Fibroblast of skin of left quadriceps (primary cell): ENCODE measurements at regions not wholly inside any gene's neighbourhood (a gene's known extent, or its start where the extent isn't known, plus 50 kb on each side); places are given as distances from the start of the nearest gene placed in this dataset.
"Not testable (repeated sequence)": the region's sequence is repeated elsewhere in the genome, so short reads cannot be mapped to it uniquely, and the experiment has no call there.

Experiments used
- DNase-seq, 2 experiments: peaks; one replicate each; pipeline ENCODE4 v3.0.0-alpha.2; 2013; ENCODE audit warnings: low read depth in 2 of 2

DNA sequence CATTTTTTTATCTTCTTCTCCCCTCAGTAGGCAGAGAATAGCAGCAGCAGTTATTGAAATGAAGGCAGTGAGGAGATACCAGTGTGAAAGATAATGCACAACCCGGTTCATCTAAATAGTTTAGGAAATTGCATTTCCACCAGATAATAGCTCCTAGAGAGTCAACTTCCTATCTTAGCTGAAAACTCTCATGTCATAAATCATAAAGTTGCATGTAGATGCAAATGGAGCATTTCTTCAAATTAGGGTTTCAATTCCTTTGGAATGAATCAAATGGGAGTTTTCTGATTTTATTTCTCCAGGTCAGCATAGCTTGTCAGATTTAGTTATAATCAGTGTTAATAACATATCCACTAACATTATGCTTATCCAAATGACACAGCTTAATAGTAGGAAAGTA lies 335.3 kb downstream of the CNTNAP4 start:
- DNase-seq, result no peak

DNA sequence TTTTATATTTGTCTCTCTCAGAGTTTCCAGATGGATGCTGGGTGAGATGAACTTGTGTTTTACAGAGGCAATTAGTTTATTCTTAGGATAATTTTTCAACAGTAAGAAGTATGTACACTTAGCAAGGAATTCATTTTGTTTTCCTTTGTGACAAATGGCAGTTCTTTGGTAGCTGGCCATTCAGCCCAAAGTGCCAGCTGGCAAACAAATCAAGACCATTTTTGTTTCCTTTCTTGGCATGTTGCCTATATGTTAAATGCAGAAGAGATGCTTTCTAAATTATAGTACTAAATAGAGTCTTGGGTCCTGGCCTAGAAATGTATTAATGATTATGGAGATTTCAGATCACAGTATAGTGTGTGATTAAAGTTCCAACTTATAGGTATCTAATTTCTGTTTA lies 337.1 kb downstream of the CNTNAP4 start:
- no peak for DNase-seq

DNA sequence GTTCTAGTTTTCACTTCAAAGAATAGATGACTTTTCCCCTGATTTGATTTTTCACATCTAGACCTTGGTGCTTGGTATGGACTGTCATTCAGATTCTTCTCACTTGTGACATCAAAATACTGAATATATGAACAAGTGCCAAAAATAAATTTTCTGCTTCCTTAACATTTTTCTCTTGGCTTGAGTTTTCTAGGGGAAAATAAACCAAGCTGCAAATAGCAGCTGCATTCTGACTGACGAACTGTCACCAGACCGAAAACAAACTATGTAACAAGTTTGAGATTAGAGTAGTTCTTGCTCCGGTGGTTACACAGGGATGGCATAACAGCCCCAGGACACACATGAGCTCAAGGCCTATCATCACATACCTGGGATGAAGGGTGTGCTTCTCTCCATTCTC lies 345.7 kb downstream of the CNTNAP4 start:
- no peak for DNase-seq

DNA sequence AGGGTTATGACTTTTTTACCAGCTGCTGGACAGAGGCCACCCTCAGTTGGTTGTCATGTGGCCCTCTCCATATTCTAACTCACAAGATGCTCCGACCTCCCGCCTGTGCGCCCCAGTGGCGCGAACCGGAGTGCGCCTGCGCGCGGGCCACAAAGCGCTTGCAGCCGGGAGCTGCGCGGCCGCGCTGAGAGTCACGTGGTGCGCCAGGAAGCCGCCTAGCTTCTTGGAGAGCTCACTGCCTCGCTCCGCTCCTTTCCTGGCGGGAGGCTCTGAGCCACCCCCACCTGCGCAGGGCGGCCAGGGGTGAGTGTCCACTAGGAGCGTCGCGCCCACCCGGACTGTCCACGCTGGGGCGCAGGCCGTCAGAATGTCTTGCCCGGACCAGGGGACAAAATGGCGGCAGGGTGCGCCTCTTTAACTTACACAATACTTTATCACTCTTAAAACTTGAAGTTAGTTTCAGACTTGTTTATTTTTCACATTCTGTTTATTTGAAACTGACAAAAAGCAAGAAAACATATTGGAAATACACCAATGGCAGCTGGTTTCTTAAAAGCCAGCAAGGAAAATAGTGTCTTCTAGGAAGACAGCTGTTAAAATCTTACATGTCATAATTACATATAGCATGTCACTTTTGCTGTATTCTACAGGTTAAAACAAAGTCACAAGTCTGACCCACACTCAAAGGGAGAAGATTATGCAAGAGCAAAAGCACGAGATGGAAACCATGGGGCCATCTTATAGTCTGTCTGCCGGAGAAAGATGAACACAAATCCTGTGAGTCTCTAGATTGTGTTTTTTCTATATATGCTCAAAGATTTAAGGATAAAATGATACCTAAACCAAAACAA lies 357.9 kb downstream of the CNTNAP4 start:
- no peak for DNase-seq

DNA sequence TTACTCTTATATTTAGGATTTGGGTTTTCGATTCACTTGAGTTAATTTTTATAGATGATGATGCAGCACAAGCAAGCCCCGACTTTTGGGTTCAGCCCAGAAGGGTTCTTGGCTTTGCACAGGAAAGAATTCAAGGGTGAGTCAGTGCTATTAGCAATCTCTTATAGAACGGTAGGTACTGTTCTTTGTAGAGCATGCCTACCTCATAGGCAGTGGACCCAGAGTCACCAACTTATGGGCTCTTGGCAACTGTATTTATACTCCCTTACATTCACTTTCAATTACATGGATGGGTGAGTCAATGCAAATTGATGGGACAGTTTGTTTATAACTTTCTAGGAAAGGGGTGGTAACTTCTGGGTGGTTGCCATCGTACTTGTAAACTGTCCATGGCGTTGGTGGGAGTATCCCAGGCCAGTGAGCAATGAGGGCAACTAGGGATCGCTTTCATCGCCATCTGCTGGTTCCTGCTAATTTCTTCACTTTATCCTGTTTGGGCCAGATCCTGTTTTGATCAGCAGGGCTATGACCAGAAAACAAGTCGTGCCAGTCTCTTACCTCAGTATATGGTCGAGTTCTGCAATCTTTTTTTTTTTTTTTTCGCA lies 362.6 kb downstream of the CNTNAP4 start:
- DNase-seq, result peak; percentile 1 to 6

DNA sequence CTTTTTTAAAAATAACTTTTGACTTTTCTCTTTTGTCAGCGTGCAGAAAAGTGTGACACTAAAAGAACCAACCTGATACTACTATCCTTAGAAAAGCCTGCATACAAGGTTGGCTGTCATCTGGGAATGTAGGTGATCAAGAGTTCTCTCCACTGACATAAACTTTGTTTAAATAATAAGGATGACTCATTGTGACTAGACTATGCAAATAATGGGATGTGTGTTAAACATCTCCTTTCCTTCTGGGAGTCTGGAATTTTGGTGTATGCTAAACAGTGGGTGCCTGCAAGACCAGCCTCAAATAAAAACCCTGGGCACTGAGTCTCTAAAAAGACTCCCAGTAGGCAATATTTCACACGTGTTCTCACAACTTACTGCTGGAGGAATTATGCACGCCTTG lies 373.4 kb downstream of the CNTNAP4 start:
- no peak for DNase-seq

DNA sequence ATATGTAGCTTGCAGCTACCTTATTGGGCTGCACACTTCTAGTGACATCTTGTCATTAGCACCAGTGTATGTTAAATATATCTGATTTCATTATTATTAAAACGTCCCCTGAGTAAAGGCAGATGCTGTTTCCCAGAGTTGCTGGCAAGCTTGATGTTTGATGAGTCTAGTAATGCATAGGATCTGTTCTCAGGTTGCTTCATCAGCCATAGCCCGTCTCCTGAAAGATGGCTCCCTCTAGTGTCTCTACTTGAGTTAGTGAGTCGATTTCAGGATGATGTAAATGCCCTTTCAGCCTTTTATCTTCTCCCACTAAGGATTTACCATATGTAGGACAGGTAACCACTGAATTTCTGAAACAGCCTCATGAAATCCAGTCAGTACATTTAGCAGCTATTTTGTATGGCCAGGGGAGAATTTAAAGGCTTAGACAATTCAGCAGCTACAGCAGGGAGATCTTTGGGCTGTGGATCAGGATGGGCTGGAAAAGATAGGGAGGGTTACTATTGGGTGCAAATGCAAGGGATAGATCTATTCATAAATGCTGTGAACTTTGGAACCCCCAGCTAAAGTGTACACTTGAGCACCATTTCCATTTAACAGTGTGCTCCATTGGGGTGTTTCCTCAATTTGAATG lies 376.3 kb downstream of the CNTNAP4 start:
- DNase-seq, result peak; percentile 18 to 32

DNA sequence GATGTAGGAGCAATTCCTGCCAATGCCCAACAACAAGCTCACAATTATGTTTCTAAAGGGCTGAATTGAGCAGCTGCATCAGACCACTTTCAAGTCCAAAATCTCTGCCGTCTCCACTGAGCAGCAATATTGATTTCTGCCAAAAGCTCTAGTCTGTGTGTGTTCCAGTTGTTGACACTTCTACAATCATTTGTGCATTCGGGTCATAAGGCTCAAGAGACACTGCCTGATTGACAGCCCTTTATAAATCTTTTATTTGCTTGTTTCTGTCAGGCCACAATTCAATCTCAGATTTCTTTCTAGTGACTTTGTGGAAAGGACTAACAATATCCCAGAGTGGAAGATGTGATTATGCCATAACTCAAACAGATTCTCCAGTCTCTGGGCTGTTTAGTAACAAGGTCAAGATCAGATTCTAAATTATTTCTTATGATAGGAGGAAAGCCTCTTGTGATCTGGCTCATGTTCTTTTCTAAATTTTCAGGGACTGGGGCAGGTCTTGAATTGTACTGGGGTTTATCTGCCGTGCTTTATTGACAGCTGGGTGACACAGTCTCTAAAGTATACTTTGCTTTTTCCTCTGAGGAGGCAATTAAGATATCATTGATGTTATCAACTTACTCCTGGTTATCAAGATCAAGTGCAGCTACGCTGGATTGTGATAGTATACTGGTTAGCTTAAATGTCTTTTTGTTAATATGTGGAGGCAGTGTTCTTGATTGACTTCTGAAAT lies 377.1 kb downstream of the CNTNAP4 start:
- DNase-seq, result no peak

DNA sequence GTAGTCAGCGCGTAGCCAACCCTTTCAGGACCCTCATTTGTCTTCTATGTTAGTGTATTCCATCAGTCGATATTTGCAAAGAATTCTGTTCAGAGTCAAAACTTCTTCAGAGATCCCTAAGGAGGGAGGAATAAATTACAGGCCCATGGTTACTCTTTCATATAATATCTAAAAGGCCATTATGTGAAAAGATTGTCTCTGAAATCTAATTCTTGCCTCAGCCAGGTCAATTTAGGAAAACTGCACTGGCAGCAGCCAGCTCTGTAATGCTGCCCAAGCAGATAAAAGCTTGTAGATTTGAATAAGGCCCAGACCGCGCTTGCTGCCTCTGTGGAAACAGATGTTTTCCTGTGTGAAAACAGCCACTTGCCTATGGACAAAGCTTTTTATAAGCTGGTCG lies 379.8 kb downstream of the CNTNAP4 start:
- no peak for DNase-seq

DNA sequence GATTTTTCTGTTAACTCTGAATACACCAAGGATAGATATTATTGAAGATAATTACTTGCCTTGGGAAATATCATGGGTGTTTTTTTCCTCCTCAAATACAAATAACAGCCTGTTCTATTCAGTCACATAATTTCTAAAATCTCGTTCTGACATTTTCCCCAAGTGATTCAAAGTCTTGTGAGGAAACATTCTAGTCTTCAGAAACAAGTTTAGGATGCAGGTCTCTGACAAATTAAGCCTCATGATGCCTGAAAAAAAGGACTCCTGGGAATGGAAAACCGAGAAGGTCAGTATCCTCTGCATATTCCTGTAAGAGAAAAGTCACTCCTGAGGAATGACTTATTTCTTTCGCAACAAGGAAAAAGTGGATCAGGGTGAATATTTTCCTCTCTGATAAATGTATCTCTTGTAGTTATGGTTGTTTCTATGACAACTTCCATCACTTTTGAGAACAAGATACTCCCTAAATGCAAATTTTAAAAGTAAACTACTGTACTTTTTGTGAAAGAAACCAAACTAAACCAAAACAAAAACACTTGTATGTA lies 384.6 kb downstream of the CNTNAP4 start:
- DNase-seq, result no peak

DNA sequence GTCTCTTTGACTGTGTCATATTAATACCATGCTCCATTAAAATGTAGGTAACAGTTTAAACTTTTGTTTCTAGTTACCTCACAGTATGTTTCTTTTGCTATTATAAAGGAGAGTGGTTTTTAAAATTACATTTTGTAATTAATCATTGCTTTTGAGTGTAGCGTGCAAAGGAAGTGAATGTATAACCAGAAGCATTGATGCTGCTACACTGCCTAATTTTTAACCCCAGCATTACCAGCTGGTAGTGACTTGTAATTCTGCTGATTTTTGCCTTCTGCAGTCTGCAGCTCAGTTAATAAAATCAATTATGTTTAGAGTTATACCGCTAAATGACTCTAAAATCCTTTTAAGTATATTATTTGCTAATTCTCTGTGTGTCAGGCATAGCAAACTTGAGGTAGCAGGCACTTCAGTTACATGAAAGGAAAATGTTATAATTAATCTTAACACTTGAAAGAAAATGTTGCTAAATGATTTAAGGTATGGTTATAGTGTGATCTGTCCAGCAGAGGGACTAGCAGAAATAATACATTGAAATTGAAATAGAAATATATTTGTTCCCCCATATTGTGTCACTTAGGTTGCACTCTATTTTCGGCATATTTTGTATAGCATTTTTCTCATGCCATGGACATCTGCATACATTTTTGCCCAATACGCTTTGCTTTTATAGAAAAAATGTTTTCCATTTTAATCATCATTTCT lies 388.5 kb downstream of the CNTNAP4 start:
- no peak for DNase-seq

DNA sequence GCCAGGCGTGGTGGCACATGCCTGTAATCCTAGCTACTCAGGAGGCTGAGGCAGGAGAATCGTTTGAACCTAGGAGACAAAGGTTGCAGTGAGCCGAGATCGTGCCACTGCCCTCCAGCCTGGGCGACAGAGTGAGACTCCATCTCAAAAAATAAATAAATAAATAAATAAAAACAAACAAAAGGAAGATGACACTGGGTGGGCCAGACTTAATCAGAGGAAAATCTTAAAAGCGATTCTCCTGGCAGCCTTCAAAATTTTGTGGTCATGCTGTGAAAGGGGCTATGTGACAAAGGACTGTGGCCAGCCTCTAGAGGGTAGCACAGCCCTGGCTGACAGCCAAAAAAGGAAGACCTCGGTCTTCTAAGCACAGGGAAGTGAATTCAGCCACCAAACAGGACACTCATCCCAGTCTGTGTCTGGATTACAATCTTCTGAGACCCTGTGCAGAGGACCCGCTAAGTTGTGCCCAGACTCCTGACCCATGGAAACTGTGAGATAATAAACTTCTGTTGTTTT lies 391.1 kb downstream of the CNTNAP4 start:
- no peak for DNase-seq

DNA sequence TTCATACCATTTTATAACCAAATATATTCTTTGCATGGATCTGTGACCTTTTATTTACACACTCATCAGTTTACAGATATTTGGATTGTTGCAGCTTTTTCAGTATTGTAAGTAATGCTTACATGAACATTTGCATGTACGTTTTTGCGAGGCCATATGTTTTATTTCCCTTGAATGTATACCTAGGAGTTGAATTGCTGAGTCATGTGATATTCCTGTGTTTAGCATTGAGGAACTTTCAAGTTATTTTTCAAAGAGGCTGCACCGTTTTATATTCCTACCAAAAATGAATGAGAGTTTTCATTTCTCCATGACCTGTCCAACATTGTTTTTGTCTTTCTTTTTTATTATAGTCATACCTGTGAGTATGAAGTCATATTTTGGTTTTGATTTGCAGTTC lies 392.1 kb downstream of the CNTNAP4 start:
- DNase-seq, result no peak

DNA sequence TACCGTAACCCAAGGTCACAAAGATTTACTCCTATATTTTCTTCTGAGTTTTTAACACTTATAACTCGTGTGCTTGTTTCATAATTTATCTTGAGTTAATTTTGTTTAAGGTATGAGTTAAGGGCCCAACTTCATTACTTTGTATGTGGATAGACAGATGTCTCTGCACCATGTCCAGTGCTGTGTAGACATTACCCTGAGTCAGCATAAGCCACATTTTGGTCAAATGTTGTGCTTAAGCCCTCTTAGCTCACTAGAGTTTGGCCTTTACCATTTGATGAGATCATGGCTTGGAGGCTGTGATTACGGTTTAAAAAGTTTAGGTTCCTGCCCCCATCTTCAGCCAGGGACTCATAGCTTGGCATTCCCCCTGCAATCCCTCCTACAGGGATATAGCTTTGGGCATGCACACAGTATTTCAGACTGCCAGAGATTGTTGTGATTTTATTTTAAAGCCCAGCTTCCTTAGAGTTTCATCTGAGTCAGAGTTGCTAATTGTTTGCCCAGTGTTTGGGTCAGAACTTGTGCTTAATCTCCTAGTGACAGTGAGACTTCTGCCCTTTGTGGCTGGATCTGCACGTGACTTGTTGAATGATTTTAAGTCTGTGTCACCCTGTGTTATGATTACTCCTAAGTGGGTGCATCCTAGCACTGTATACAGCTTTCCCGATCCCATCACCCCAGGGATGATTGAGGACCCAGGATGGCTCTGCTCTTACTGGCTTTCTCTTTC lies 393.1 kb downstream of the CNTNAP4 start:
- DNase-seq, result no peak

DNA sequence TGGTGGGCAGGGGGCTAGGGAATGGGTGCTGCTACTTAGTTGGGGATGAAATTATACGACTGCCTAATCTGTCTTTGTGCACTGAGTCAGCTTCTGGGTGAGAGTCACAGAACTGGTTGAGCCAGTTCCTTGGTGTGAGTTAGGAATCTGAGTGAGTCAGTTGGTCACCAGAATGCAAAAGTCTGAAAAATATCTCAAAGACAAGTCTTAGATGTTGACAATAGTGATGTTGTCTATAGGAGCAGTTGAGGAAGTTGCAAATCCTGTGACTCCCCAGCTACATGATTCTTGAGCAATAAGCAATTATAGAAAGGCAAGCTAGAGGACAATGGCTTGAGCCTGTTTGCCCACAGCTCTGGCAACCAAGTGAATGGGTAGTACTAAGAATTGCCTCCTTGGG lies 399.2 kb downstream of the CNTNAP4 start:
- no peak for DNase-seq

DNA sequence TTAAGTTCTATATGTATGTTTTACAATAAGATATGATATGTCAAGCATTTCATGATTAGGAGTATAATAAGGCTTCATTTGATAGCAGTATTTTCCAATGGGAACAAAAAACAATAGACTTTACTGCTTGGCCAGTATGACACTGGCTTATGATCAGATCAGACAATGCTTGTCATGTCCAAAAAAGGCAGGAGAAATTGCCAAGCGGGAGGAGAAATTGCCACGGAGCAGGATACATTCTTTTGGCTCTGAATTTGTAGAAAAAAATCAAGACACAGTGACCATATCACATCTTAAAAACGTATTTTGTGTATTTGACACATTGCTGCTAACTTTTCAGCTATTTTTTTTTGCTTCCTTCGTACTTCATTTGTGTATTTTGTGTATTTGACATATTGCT lies 404.1 kb downstream of the CNTNAP4 start:
- no peak for DNase-seq

DNA sequence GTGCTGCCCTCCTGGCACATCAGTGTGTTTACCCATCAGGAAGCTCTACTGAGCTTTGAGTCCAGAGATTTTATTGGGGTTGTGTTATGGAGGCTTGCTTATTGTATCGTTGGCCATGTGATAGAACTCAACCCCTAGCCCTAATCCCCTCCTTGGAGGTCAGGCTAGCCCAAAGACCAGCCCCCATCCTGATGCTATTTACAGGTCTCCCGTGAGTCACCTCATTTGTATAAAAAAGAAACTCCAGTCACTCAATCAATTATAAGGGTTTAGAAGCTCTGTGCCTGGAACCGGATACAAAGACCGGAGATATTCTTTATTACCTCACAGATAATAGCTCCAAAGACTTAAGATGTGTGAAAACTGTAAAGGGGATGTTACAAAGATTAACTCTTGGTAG lies 405.9 kb downstream of the CNTNAP4 start:
- no peak for DNase-seq

DNA sequence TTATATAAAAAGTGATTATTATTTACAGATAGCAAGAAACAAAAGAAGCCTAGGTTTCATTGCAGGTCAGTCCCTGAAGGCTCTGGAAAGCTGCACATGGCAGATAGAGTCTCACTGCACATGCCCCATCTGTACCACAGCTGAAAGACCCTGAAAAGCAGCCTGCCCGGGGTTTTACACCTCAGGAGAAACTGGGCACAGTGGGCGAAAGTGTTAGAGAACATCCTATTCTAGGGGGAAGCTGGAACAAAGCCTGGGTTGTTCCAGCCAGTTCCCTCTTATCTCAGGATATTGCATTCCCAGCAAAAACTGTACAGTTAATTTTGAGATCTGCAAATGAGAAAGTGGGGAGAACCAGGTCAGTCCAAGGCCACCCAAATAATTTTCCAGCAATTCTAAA lies 419.7 kb downstream of the CNTNAP4 start:
- DNase-seq, result no peak

DNA sequence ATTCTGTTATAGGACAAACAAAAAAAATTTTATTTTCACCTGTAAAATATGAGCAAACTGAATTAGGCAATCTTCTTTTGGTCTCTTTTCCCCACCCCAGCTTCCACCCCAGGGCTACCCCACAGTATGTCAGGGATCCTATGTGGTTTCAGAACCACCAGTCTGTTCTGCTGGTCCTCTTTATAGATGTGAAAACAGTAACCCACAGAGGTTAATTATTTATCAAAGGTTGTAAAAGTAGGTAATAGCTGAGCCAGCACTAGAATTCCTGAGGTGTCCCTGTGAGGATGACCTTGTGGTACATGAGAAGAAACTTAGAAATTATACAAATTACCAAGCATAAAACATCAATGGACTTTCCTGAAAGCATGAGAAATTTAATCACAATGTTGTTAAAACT lies 428.7 kb downstream of the CNTNAP4 start:
- DNase-seq, result no peak

DNA sequence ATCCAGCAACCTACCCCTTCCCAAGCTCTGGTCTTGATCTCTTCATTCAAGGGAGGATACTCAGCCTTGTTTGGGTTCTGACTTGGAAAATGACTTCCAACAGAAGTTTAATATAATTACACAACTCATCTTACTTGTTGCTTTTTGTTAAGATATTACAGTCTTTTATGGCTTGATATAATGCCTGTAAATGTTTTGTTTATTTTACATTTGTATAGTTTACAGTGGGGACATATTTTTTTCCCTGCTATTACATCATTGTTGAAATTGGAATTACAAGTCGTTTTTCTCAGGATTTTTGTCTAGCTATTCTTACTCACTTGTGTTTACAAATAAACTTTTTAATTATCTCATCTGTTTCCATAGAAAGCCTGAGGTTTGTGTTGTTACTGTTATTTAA lies 436.0 kb downstream of the CNTNAP4 start:
- no peak for DNase-seq

DNA sequence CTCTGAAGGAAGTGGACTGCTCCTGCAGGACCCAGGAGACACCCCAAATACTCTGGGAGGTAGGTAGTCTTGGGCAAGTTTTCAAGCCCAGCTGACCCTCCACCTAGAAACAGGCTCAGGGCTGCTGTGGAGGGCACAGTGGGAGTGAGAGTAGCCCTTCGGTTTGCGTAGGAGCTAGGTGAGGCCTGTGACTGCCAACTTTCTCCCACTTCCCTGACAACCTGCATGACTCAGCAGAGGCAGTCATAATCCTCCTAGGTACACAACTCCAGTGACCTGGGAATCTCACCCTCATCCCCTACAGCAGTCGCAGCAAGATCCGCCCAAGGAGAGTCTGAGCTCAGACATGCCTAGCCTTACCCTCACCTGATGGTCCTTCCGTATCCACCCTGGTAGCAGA lies 439.1 kb downstream of the CNTNAP4 start:
- DNase-seq, result not testable (repeated sequence)
